ENCODE measurements at regions not wholly inside any gene's neighbourhood (a gene's known extent, or its start where the extent isn't known, plus 50 kb on each side); places are given as distances from the start of the nearest gene placed in this dataset.

GRCh38 chr4:10879411-10880110 lies 195.0 kb upstream of the CLNK start:
- Histone ChIP-seq H3K4ac (replicated peaks; ENCODE audit: insufficient read length, low read depth, low read length) (no peak overlapping the region), H3K23ac (ENCODE audit: insufficient read length) (no peak overlapping the region), H3K18ac (ENCODE audit: extremely low read depth, low read length) (no peak overlapping the region), H4K5ac (ENCODE audit: insufficient read length, low read depth, low read length) (no peak overlapping the region), H4K8ac (ENCODE audit: extremely low read depth, insufficient read depth, low read length) (no peak overlapping the region; the same call in 1 of the 2 replicates), H4K91ac (replicated peaks; ENCODE audit: insufficient read length, low read length) (no peak overlapping the region), H2BK20ac (ENCODE audit: low read length) (no peak overlapping the region), H2BK120ac (replicated peaks; ENCODE audit: low read depth, low read length) (no peak overlapping the region), H3K36me3 (ENCODE audit: control insufficient read depth in 2 of 4, insufficient read depth in 4 of 4, low read length in 3 of 4) (no peaks in the 10 kb centered on the region), H3K79me1 (ENCODE audit: low read depth, low read length) (no peaks in the 10 kb centered on the region), H3K23me2 (ENCODE audit: low read depth, low read length) (no peaks in the 10 kb centered on the region; the same call in 1 of the 2 replicates), H3K4me1 (replicated peaks in 1 of 4; ENCODE audit: control insufficient read depth in 3 of 4, insufficient read depth in 4 of 4, low read length in 3 of 4) (no peaks in the 10 kb centered on the region), H3K4me3 (ENCODE audit: extremely low read depth in 1 of 4, insufficient read depth in 2 of 4, low read depth in 3 of 4, low read length in 4 of 4) (no peak overlapping the region), H3K9me3 (ENCODE audit: insufficient read depth in 2 of 2, low read depth in 1 of 2, low read length in 1 of 2) (no peaks in the 10 kb centered on the region), H3K9ac (replicated peaks in 1 of 4; ENCODE audit: extremely low read depth in 1 of 4, low read depth in 3 of 4, low read length in 3 of 4) (no peak overlapping the region), H3K56ac (replicated peaks; ENCODE audit: insufficient read length, low read depth, low read length) (no peak overlapping the region), H2BK5ac (ENCODE audit: low read depth, low read length) (no peak overlapping the region), H3K27ac (ENCODE audit: low read depth, low read length) (no peak overlapping the region), H2BK15ac (ENCODE audit: low read length) (no peak overlapping the region), H4K20me1 (replicated peaks in 1 of 2; ENCODE audit: control insufficient read depth in 1 of 2, insufficient read depth in 2 of 2, low read length in 2 of 2) (no peaks in the 10 kb centered on the region), H3K79me2 (ENCODE audit: control insufficient read depth in 1 of 2, insufficient read depth in 2 of 2, low read length in 2 of 2) (no peaks in the 10 kb centered on the region), H3K14ac (ENCODE audit: insufficient read length) (no peak overlapping the region), H3K4me2 (ENCODE audit: insufficient read depth in 1 of 2, low read depth in 2 of 2, low read length in 2 of 2) (no peak overlapping the region), H2AK5ac (ENCODE audit: low read depth, low read length) (no peak overlapping the region), H2BK12ac (ENCODE audit: low read depth, low read length) (no peak overlapping the region), H3K27me3 (replicated peaks in 1 of 4; ENCODE audit: control insufficient read depth in 3 of 4, extremely low read depth in 1 of 4, insufficient read depth in 3 of 4, low read length in 3 of 4) (no peaks in the 10 kb centered on the region), H2AFZ (ENCODE audit: low read length) (no peak overlapping the region)
- POLR2A ChIA-PET (ENCODE audit: partially characterized antibody), result no interaction called here
- CTCF ChIA-PET (ENCODE audit: partially characterized antibody), result interaction anchor here (1.2 to 2.7 kb wide), 6 partner anchors 10 to 297 kb away, joined by 3 to 9 read pairs (median 4); no protein-coding TSS in a partner anchor
- FAIRE-seq (no peak), DNase-seq (ENCODE audit: low read depth in 1 of 2, low spot score in 2 of 2) (no peak)
- WGBS, 2 experiments (ENCODE audit: extremely low coverage in 1 of 2, insufficient coverage in 1 of 2, insufficient read length in 1 of 2, insufficient replicate concordance in 2 of 2, low coverage in 1 of 2, low lambda C conversion rate in 2 of 2, missing lambda C conversion rate in 1 of 2), result 89% methylated on average over 4 of the region's 4 CpGs; no CpG with 5 or more reads in 1 of the 2 experiments
- TF ChIP-seq CREB1 (IDR thresholded peaks at IDR 0.05) (no peak), FOSL1 (IDR thresholded peaks at IDR 0.05; ENCODE audit: insufficient read depth, low read depth, low read length) (no peak), KDM5A (IDR thresholded peaks at IDR 0.05; ENCODE audit: low read length) (no peak), NRF1 (IDR thresholded peaks at IDR 0.05; ENCODE audit: low read depth, low read length) (no peak), TAF1 (IDR thresholded peaks at IDR 0.05; ENCODE audit: low read depth, low read length) (no peak), EP300 (IDR thresholded peaks at IDR 0.05; ENCODE audit: borderline replicate concordance in 1 of 2, low read depth in 2 of 2, low read length in 2 of 2) (no peak), SP1 (IDR thresholded peaks at IDR 0.05; ENCODE audit: low read depth, low read length) (no peak), KDM4A (IDR thresholded peaks at IDR 0.05; ENCODE audit: low read depth, low read length, severe bottlenecking) (no peak), RNF2 (IDR thresholded peaks at IDR 0.05; ENCODE audit: borderline replicate concordance, low read depth, low read length, missing control alignments, poor library complexity, severe bottlenecking) (no peak), SRF (IDR thresholded peaks at IDR 0.05; ENCODE audit: low read depth, low read length) (no peak), PHF8 (conservative IDR thresholded peaks at IDR 0.05; ENCODE audit: low read depth, low read length) (no peak), GABPA (IDR thresholded peaks at IDR 0.05; ENCODE audit: borderline replicate concordance, insufficient read depth, low read length) (no peak), SIN3A (conservative IDR thresholded peaks at IDR 0.05 in 1 of 2, IDR thresholded peaks at IDR 0.05 in 1 of 2; ENCODE audit: low read depth in 1 of 2, low read length in 2 of 2) (no peak)

All from H1 (cell line).